ENCODE measurements at regions not wholly inside any gene's neighbourhood (a gene's known extent, or its start where the extent isn't known, plus 50 kb on each side); places are given as distances from the start of the nearest gene placed in this dataset.

- WGBS = 68% methylated on average over 1 of the region's 1 CpG
These were observed 130.2 kb upstream of the SV2C start for GRCh38 chr5:75952963-75953362.

DNA sequence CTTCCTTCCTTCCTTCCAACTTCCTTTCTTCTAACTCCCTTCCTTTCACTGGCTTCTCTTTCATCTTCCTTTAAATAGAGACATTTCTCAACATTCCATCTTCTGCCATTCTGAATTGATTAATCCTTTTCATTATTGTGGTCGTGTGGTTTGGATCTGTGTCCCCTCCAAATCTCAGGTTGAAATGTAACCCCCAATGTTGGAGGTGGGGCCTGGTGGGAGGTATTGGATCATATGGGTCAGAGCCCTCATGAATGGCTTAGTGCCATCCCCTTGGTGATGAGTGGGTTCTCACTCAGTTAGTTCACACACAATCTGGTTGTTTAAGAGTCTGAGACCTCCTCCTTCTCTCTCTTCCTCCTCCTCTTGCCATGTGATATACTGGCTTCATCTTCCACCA lies 130.9 kb upstream of the SV2C start:
- H3K36me3 ChIP-seq = no peaks in the 10 kb centered on the region
- no peaks in the 10 kb centered on the region for H3K9me3 ChIP-seq
- no peak for DNase-seq (ENCODE audit: low spot score)
- WGBS = 50% methylated on average over 1 of the region's 1 CpG
- TF ChIP-seq CTCF (IDR thresholded peaks at IDR 0.05) = no peak
- no peaks in the 10 kb centered on the region for H3K4me1 ChIP-seq (replicated peaks)
- intact Hi-C loops (cut with DNase I) = no loop called here
- H3K27me3 ChIP-seq (replicated peaks; ENCODE audit: insufficient read depth) = no peaks in the 10 kb centered on the region
- no peak overlapping the region for H3K27ac ChIP-seq
- no peak overlapping the region for H3K4me3 ChIP-seq

More at GRCh38 chr5:75952963-75953362, 130.2 kb upstream of the SV2C start:
- no peaks in the 10 kb centered on the region for H3K36me3 ChIP-seq
- H3K4me3 ChIP-seq = no peak overlapping the region
- no peak for DNase-seq (ENCODE audit: low spot score)
- H3K4me1 ChIP-seq (replicated peaks) = no peaks in the 10 kb centered on the region
- intact Hi-C loops (cut with DNase I) = no loop called here
- H3K27ac ChIP-seq = no peak overlapping the region
- H3K27me3 ChIP-seq (replicated peaks; ENCODE audit: insufficient read depth) = no peaks in the 10 kb centered on the region
- no peaks in the 10 kb centered on the region for H3K9me3 ChIP-seq
- no peak for TF ChIP-seq CTCF (IDR thresholded peaks at IDR 0.05)
- no peak for TF ChIP-seq POLR2AphosphoS5 (IDR thresholded peaks at IDR 0.05)
- TF ChIP-seq POLR2A (IDR thresholded peaks at IDR 0.05) = no peak

- TF ChIP-seq CTCF (IDR thresholded peaks at IDR 0.05) (no peak), POLR2AphosphoS5 (IDR thresholded peaks at IDR 0.05) (no peak), POLR2A (IDR thresholded peaks at IDR 0.05) (no peak)
These were observed 131.5 kb upstream of the SV2C start for GRCh38 chr5:75951716-75952115.

GRCh38 chr5:75951158-75951557 lies 132.0 kb upstream of the SV2C start:
- no peaks in the 10 kb centered on the region for H3K4me1 ChIP-seq (replicated peaks)
- H3K27ac ChIP-seq = no peak overlapping the region
- no peaks in the 10 kb centered on the region for H3K27me3 ChIP-seq (replicated peaks; ENCODE audit: insufficient read depth)
- no peak for DNase-seq (ENCODE audit: low spot score)
- no peaks in the 10 kb centered on the region for H3K36me3 ChIP-seq
- no peak overlapping the region for H3K4me3 ChIP-seq
- WGBS = 50% methylated on average over 1 of the region's 1 CpG
- intact Hi-C loops (cut with DNase I) = no loop called here
- H3K9me3 ChIP-seq = no peaks in the 10 kb centered on the region
- no peak for TF ChIP-seq CTCF (IDR thresholded peaks at IDR 0.05)

More at GRCh38 chr5:75951716-75952115, 131.5 kb upstream of the SV2C start:
- H3K36me3 ChIP-seq = no peaks in the 10 kb centered on the region
- no peak overlapping the region for H3K27ac ChIP-seq
- 79% methylated on average over 2 of the region's 2 CpGs for WGBS
- no peaks in the 10 kb centered on the region for H3K4me1 ChIP-seq (replicated peaks)
- no peak overlapping the region for H3K4me3 ChIP-seq
- no peaks in the 10 kb centered on the region for H3K27me3 ChIP-seq (replicated peaks; ENCODE audit: insufficient read depth)
- no peak for DNase-seq (ENCODE audit: low spot score)
- H3K9me3 ChIP-seq = no peaks in the 10 kb centered on the region
- intact Hi-C loops (cut with DNase I) = no loop called here

DNA sequence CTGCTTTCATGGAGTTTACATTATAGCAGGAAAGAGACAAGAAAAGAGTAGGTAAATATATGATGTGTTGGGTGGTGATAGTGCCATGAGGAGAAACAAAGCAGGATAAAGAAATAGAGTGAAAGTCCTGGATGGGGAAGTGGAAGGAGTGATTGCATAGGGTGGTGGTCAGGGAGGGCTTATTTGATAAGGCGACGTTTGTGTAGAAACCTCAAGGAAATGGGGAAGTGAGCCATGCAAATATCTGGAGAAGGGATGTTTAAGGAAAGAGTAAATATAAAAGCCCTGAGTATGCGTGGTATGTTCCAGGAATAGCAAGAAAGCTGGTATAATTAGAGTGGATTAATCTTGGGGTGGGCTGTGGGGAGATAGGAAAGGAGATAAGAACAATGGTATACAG lies 134.7 kb upstream of the SV2C start:
- H3K27me3 ChIP-seq (replicated peaks; ENCODE audit: insufficient read depth) = no peaks in the 10 kb centered on the region
- no peak overlapping the region for H3K4me3 ChIP-seq
- intact Hi-C loops (cut with DNase I) = no loop called here
- TF ChIP-seq CTCF (IDR thresholded peaks at IDR 0.05) = no peak
- no peak for TF ChIP-seq POLR2A (IDR thresholded peaks at IDR 0.05)
- TF ChIP-seq POLR2AphosphoS5 (IDR thresholded peaks at IDR 0.05) = no peak
- no peaks in the 10 kb centered on the region for H3K36me3 ChIP-seq
- H3K4me1 ChIP-seq (replicated peaks) = no peaks in the 10 kb centered on the region
- H3K9me3 ChIP-seq = no peaks in the 10 kb centered on the region
- DNase-seq (ENCODE audit: low spot score) = no peak
- no peak overlapping the region for H3K27ac ChIP-seq
- WGBS = 77% methylated on average over 3 of the region's 3 CpGs
